Heart left ventricle (tissue), 13 donors: ENCODE measurements at regions not wholly inside any gene's neighbourhood (a gene's known extent, or its start where the extent isn't known, plus 50 kb on each side); places are given as distances from the start of the nearest gene placed in this dataset.

ENCODE experiments used
- CTCF ChIP-seq, 12 donors: fragments of 200-600 bp; sonication (generic) in 4 of 12; IDR thresholded peaks; one replicate each; pipeline versions ENCODE4 v1.5.0 to v1.8.0; 2018 to 2022; ENCODE audit warnings: antibody characterized with exemption in 12 of 12, mild to moderate bottlenecking in 5 of 12
- POLR2A ChIP-seq, 2 donors: fragments of 450-650 bp; IDR thresholded peaks; one replicate each; pipeline ENCODE4 v1.6.1; 2017; ENCODE audit warnings: antibody characterized with exemption in 2 of 2, mild to moderate bottlenecking in 2 of 2, moderate library complexity in 2 of 2
- donor health status: ischemic (EF 13 %, LVEDD 7.1; RV severe dilation, severe dysfunction).
- donor health status: DM: no; HTN: yes; CAD: no.
- donor health status: DM: no; HTN: no; CAD: no.
- donor health status: ischemic (EF 25% LVEDD 6.9; RV normal size, moderate dysfunction).
- donor health status: ischemic (EF 25% LVEDD 5.7; RV mildly dilated, moderate dysfunction).
- donor health status: ischemic (EF 35%, LVEDD 5.7; RV mildly dilated, moderate dysfunction).
- donor health status: nonischemic (EF 11% LVEDD 7.7; RV severe dilation, severe dysfunction).
- donor health status: DM: yes; HTN: yes; CAD: no.
- donor health status: PGD.
- donor health status: ischemic (EF 29% LVEDD 5.4; RV normal size, mild dysfunction).
- donor health status: nonischemic (EF 23%, LVEDD 6.1; RV moderate dilation, normal function).

DNA sequence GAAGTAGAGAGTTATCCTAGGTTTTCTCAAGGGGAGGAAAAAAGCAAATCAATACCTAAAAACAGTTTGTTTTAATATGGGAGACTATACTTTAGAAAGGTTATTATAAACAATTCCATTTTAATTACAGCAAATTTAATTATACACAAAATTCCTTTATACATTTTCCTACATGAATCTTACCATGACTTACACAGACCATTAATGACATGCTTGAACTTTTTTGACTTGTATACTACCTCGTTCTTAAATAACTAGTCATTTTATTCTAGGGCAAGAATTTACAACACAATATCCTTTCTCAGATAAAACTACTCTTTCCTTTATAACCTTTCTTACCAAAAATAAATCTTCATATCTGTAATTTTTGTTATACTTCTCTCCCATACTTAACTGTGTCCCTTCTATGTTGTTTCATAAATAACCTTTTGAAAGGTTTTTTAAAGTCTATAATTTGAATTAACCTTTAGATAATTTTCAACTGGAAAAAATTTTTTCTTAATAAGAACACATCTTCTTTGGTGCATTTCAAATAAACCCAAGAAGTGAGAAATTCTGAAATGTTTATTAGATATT is 729.4 kb downstream of the TENT5A start:
- TF ChIP-seq POLR2A (IDR thresholded peaks at IDR 0.05) (no peak), CTCF (IDR thresholded peaks at IDR 0.05) (no peak)
